HepG2 (cell line): ENCODE measurements at regions not wholly inside any gene's neighbourhood (a gene's known extent, or its start where the extent isn't known, plus 50 kb on each side); places are given as distances from the start of the nearest gene placed in this dataset.

ENCODE experiments used
- ATAC-seq: fragments of 200-7000 bp; cut with Tn5 transposase; 3 replicates; pipeline ENCODE4 v1.9.1; 2020; ENCODE audit warnings: mild to moderate bottlenecking, moderate library complexity
- BruUV-seq: library from RNA; stranded (reverse); fragments of 400-500 nt; replicated peaks from 2 replicates; lab custom pipeline; 2021; lab: Mats Ljungman, UMichigan
- CTCF ChIA-PET: fragments of 300-600 bp; formaldehyde crosslinking; extraction: SDS; loops from one replicate; lab custom pipeline; 2021; ENCODE audit warnings: low total read pairs, inconsistent platforms, low intra/inter-chr PET ratio; lab: Yijun Ruan, JAX
- POLR2A ChIA-PET: fragments of 350-600 bp; sonication (Branson Sonifier 250); formaldehyde crosslinking; loops from one replicate; lab custom pipeline; 2020; ENCODE audit warnings: antibody characterized with exemption, inconsistent platforms; lab: Yijun Ruan, JAX
- DNase-seq: peaks from one replicate; pipeline ENCODE4 v3.0.0-alpha.2; 2015; ENCODE audit warnings: low spot score
- FAIRE-seq: peaks from 3 replicates; lab custom pipeline; 2011; peaks lifted over from hg19 to GRCh38; lab: Jason Lieb, UNC
- H2AFZ ChIP-seq: one replicate; pipeline ENCODE4 v1.6.1; 2011; ENCODE audit warnings: low read length, inconsistent platforms
- H3K27ac ChIP-seq: fragments of 300-600 bp; 3 replicates; pipeline ENCODE4 v1.8.0; 2011; ENCODE audit warnings: mixed run types, mild to moderate bottlenecking, mixed read lengths, low read length, inconsistent platforms; ENCODE audit not compliant: insufficient read depth; ENCODE audit errors: extremely low read length
- H3K27me3 ChIP-seq, 2 experiments: fragments of 200-600 bp in 1 of 2; 2 replicates in 1 of 2; 3 replicates in 1 of 2; pipeline versions ENCODE4 v1.6.0 to v1.8.0; 2011; ENCODE audit warnings: low read length in 2 of 2, mild to moderate bottlenecking in 2 of 2, moderate library complexity in 2 of 2, inconsistent platforms in 1 of 2; ENCODE audit not compliant: insufficient read depth in 2 of 2, control insufficient read depth in 1 of 2
- H3K36me3 ChIP-seq, 2 experiments: fragments of 200-600 bp in 1 of 2; replicated peaks in 1 of 2; 2 replicates in 1 of 2; 3 replicates in 1 of 2; pipeline versions ENCODE4 v1.5.1 to v1.8.0; 2011; ENCODE audit warnings: low read length in 2 of 2, inconsistent platforms in 1 of 2; ENCODE audit not compliant: insufficient read depth in 2 of 2, control insufficient read depth in 1 of 2
- H3K4me1 ChIP-seq: 2 replicates; pipeline ENCODE4 v1.5.1; 2012; ENCODE audit warnings: low read length, inconsistent platforms; ENCODE audit not compliant: insufficient read depth
- H3K4me2 ChIP-seq: 2 replicates; pipeline ENCODE4 v1.6.0; 2011; ENCODE audit warnings: low read depth, low read length, inconsistent platforms
- H3K4me3 ChIP-seq, 3 experiments: fragments of 200-600 bp in 1 of 3; sonication (generic), shearing (Covaris generic) in 1 of 3; replicated peaks in 1 of 3; 2 replicates each; pipeline ENCODE4 v1.5.1; 2011 to 2016; ENCODE audit warnings: low read length in 3 of 3, inconsistent platforms in 2 of 3, low read depth in 2 of 3, mild to moderate bottlenecking in 2 of 3, control low read depth in 1 of 3, mixed read lengths in 1 of 3; ENCODE audit not compliant: insufficient read depth in 1 of 3
- H3K79me2 ChIP-seq: one replicate; pipeline ENCODE4 v1.6.1; 2011; ENCODE audit warnings: low read length, inconsistent platforms; ENCODE audit not compliant: insufficient read depth
- H3K9ac ChIP-seq: 2 replicates; pipeline ENCODE4 v1.6.0; 2011; ENCODE audit warnings: mild to moderate bottlenecking, low read depth, low read length, inconsistent platforms; ENCODE audit not compliant: insufficient read depth
- H3K9me3 ChIP-seq: 2 replicates; pipeline ENCODE4 v1.5.1; 2012; ENCODE audit warnings: mild to moderate bottlenecking, low read length
- H4K20me1 ChIP-seq: 2 replicates; pipeline ENCODE4 v1.6.0; 2011; ENCODE audit warnings: inconsistent platforms, mild to moderate bottlenecking, low read length, moderate library complexity; ENCODE audit not compliant: insufficient read depth
- CCDC6 ChIP-seq: sonication (generic); formaldehyde crosslinking; IDR thresholded peaks from 2 replicates; pipeline ENCODE4 v1.8.1; 2022; ENCODE audit warnings: mild to moderate bottlenecking, missing genetic modification reagents, moderate library complexity
- CREB1 ChIP-seq, 2 experiments: fragments of 450-650 bp in 1 of 2; IDR thresholded peaks; 2 replicates each; pipeline ENCODE4 v1.6.1; 2016 to 2017; ENCODE audit warnings: control low read depth in 1 of 2, mild to moderate bottlenecking in 1 of 2, missing compliant biosample characterization in 1 of 2, missing genetic modification characterization in 1 of 2
- CTCF ChIP-seq: sonication (generic); formaldehyde crosslinking; IDR thresholded peaks from 2 replicates; pipeline ENCODE4 v1.5.0; 2020; ENCODE audit warnings: mild to moderate bottlenecking, missing genetic modification reagents, moderate library complexity
- EED ChIP-seq: sonication (generic); formaldehyde crosslinking; IDR thresholded peaks from 2 replicates; pipeline ENCODE4 v1.5.0; 2020; ENCODE audit warnings: mild to moderate bottlenecking, missing genetic modification reagents
- IKZF4 ChIP-seq: sonication (generic); formaldehyde crosslinking; IDR thresholded peaks from 2 replicates; pipeline ENCODE4 v1.5.1; 2020; ENCODE audit warnings: borderline replicate concordance, mild to moderate bottlenecking, low read depth, missing genetic modification reagents; ENCODE audit errors: not compliant biosample characterization
- MLLT10 ChIP-seq: sonication (generic); formaldehyde crosslinking; IDR thresholded peaks from 2 replicates; pipeline ENCODE4 v1.4.0; 2020; ENCODE audit warnings: missing genetic modification reagents
- SIN3B ChIP-seq: fragments of 150-350 bp; IDR thresholded peaks from 2 replicates; pipeline ENCODE4 v1.6.1; 2014; ENCODE audit warnings: low read length
- SSRP1 ChIP-seq: IDR thresholded peaks from 2 replicates; pipeline ENCODE4 v1.6.1; 2016; ENCODE audit warnings: control low read depth
- TRIM22 ChIP-seq: fragments of 450-650 bp; IDR thresholded peaks from 2 replicates; pipeline ENCODE4 v1.6.1; 2017
- ZNF350 ChIP-seq: sonication (generic); formaldehyde crosslinking; IDR thresholded peaks from 2 replicates; pipeline ENCODE4 v1.4.0; 2020; ENCODE audit warnings: mild to moderate bottlenecking, low read depth, missing genetic modification reagents, borderline replicate concordance
- ZNF570 ChIP-seq: sonication (generic); formaldehyde crosslinking; IDR thresholded peaks from 2 replicates; pipeline ENCODE4 v1.4.0; 2020; ENCODE audit warnings: mild to moderate bottlenecking, missing genetic modification reagents, borderline replicate concordance
- ZNF737 ChIP-seq: sonication (generic); formaldehyde crosslinking; IDR thresholded peaks from 2 replicates; pipeline ENCODE4 v1.5.0; 2020; ENCODE audit warnings: missing genetic modification reagents, mild to moderate bottlenecking, borderline replicate concordance
- WGBS: methylation state at CpG from one replicate; pipeline ENCODE4 v1.1.6; 2017; ENCODE audit warnings: low lambda C conversion rate; 5-methylcytosine and 5-hydroxymethylcytosine counted together
- in situ Hi-C: cut with HindIII; loops from 2 replicates; pipeline ENCODE4 v1.10.0; 2017; ENCODE audit warnings: low pct_unique_long_range_greater_than_20kb; ENCODE audit not compliant: extremely low pct_ligation_motif_present
- intact Hi-C: fragments of 100-400 bp; cut with micrococcal nuclease; formaldehyde crosslinking; loops from one replicate; pipeline ENCODE4 v1.10.0; 2022; ENCODE audit not compliant: unreplicated experiment

- Histone ChIP-seq H3K9me3 (no peaks in the 10 kb centered on the region), H2AFZ (no peak overlapping the region), H3K4me3 (no peak overlapping the region), H3K4me1 (no peaks in the 10 kb centered on the region), H3K27me3 (no peaks in the 10 kb centered on the region; a peak in 1 of 5 replicates), H3K27ac (no peak overlapping the region), H3K4me2 (no peak overlapping the region), H4K20me1 (no peaks in the 10 kb centered on the region), H3K79me2 (no peaks in the 10 kb centered on the region), H3K36me3 (no peaks in the 10 kb centered on the region), H3K9ac (no peak overlapping the region)
- in situ Hi-C loops (no loop called here), intact Hi-C loops (no loop called here)
- ATAC-seq (no peak), DNase-seq (no peak), FAIRE-seq (no peak)
- ChIA-PET CTCF (no interaction called here), POLR2A (no interaction called here)
- TF ChIP-seq CREB1 (IDR thresholded peaks at IDR 0.05) (0 out of 2 replicates have a peak, but pooled peaks have one; percentile 5), CREB1 (CRISPR knock-in tag; IDR thresholded peaks at IDR 0.05) (no peak), SIN3B (no peak)
- WGBS, result 25% methylated on average over 5 of the region's 5 CpGs
- no TSS peak for BruUV-seq
These were observed 182.5 kb upstream of the NXPH2 start for GRCh38 chr2:138962686-138963085.

GRCh38 chr2:138960191-138960590 is 180.0 kb upstream of the NXPH2 start:
- Histone ChIP-seq H3K9me3 (no peaks in the 10 kb centered on the region), H4K20me1 (no peaks in the 10 kb centered on the region), H3K27ac (no peak overlapping the region), H3K36me3 (no peaks in the 10 kb centered on the region), H3K4me1 (no peaks in the 10 kb centered on the region), H3K4me2 (no peak overlapping the region), H3K79me2 (no peaks in the 10 kb centered on the region), H3K27me3 (no peaks in the 10 kb centered on the region), H3K4me3 (no peak overlapping the region), H2AFZ (no peak overlapping the region), H3K9ac (no peak overlapping the region)
- in situ Hi-C loops (no loop called here), intact Hi-C loops (no loop called here)
- no TSS peak for BruUV-seq
- 6% methylated on average over 4 of the region's 4 CpGs for WGBS
- ATAC-seq (no peak), DNase-seq (no peak), FAIRE-seq (no peak)
- ChIA-PET POLR2A (no interaction called here), CTCF (no interaction called here)
- TF ChIP-seq CTCF (CRISPR knock-in tag) (no peak), TRIM22 (no peak), CCDC6 (CRISPR knock-in tag) (no peak), EED (CRISPR knock-in tag) (no peak), ZNF737 (CRISPR knock-in tag) (no peak), ZNF350 (CRISPR knock-in tag) (no peak), IKZF4 (no peak), MLLT10 (CRISPR knock-in tag) (no peak), ZNF570 (no peak), SSRP1 (CRISPR knock-in tag) (no peak)
